Muscle of leg (tissue), 3 donors: ENCODE measurements at regions not wholly inside any gene's neighbourhood (a gene's known extent, or its start where the extent isn't known, plus 50 kb on each side); places are given as distances from the start of the nearest gene placed in this dataset.

Experiments
- DNase-seq: peaks from one replicate; pipeline ENCODE4 v3.0.0; 2013
- H3K27ac ChIP-seq: one replicate; pipeline ENCODE4 v1.5.1; 2013; ENCODE audit warnings: mild to moderate bottlenecking, low read length, control low read depth
- H3K27me3 ChIP-seq: one replicate; pipeline ENCODE4 v1.6.1; 2013; ENCODE audit warnings: low read length; ENCODE audit not compliant: control insufficient read depth, insufficient read depth
- H3K36me3 ChIP-seq: one replicate; pipeline ENCODE4 v1.6.1; 2013; ENCODE audit warnings: low read length; ENCODE audit not compliant: control insufficient read depth, insufficient read depth
- H3K4me1 ChIP-seq: one replicate; pipeline ENCODE4 v1.6.1; 2013; ENCODE audit warnings: low read length; ENCODE audit not compliant: control insufficient read depth, insufficient read depth
- H3K4me3 ChIP-seq: one replicate; pipeline ENCODE4 v1.5.1; 2013; ENCODE audit warnings: low read length, control low read depth
- H3K9me3 ChIP-seq: replicated peaks from 2 replicates; pipeline ENCODE4 v1.6.1; 2013; ENCODE audit warnings: low read depth, low read length; ENCODE audit not compliant: control insufficient read depth
- WGBS: methylation state at CpG from one replicate; pipeline ENCODE4 v1.1.5; 2013; ENCODE audit warnings: missing lambda C conversion rate; ENCODE audit not compliant: insufficient coverage; 5-methylcytosine and 5-hydroxymethylcytosine counted together

DNA sequence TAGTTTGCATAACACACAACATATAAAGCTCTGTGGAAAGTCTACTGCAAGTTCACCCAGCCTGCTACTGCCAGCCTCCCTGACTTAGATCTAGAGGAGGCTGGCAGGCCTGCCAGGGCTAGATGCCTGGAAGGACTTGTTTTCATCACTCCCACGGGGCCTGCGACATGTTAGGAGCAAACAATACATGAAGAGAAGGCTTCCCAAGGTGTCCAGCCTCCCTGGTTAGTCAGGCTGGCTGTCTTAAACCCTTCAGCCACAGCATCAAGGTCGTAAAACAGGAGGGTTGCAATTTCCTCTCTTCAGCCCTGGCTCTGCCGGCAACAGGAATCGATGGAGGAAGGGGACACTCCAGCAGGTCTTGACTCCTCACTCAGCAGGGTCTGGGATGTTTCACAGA is 104.5 kb downstream of the NGF start:
- no peak overlapping the region for H3K27ac ChIP-seq
- H3K36me3 ChIP-seq: no peaks in the 10 kb centered on the region
- no peaks in the 10 kb centered on the region for H3K4me1 ChIP-seq
- no peaks in the 10 kb centered on the region for H3K9me3 ChIP-seq
- DNase-seq: no peak
- no peaks in the 10 kb centered on the region for H3K27me3 ChIP-seq
- WGBS: 20% methylated on average over 3 of the region's 5 CpGs
- H3K4me3 ChIP-seq: no peak overlapping the region

- no CpG with 5 or more reads among the region's 3 CpGs for WGBS
- DNase-seq: no peak
- Histone ChIP-seq H3K27me3 (no peaks in the 10 kb centered on the region), H3K4me1 (no peaks in the 10 kb centered on the region), H3K27ac (no peak overlapping the region), H3K36me3 (no peaks in the 10 kb centered on the region), H3K9me3 (no peaks in the 10 kb centered on the region), H3K4me3 (no peak overlapping the region)
These were observed 107.8 kb downstream of the NGF start for GRCh38 chr1:115230281-115230680.

- no CpG with 5 or more reads among the region's 1 CpG for WGBS
- Histone ChIP-seq H3K4me1 (no peaks in the 10 kb centered on the region), H3K36me3 (no peaks in the 10 kb centered on the region), H3K27ac (no peak overlapping the region), H3K27me3 (no peaks in the 10 kb centered on the region), H3K9me3 (no peaks in the 10 kb centered on the region), H3K4me3 (no peak overlapping the region)
- DNase-seq: no peak
These were observed 109.0 kb downstream of the NGF start for GRCh38 chr1:115229016-115229415.

DNA sequence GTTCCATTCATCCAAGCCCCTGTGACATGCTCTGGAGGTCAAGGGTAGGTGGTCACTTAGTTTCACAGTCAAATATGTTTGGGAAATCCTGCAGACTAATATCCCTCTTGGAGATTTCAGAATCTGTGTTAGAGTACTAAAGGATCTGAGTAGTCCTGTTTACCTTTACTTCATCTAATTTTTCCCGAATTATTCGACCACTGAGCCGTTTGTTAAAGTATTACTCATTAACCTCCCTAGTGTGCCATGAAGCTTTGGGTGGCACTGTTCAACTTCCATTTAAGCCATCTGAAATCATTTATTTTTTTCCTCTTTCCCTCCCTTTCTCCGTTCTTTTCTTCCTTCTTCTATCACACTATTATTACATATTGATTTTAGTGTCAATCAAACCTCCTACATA is 109.9 kb downstream of the NGF start:
- Histone ChIP-seq H3K9me3 (no peaks in the 10 kb centered on the region), H3K36me3 (no peaks in the 10 kb centered on the region), H3K27me3 (no peaks in the 10 kb centered on the region), H3K4me3 (no peak overlapping the region), H3K27ac (no peak overlapping the region), H3K4me1 (no peaks in the 10 kb centered on the region)
- WGBS: 91% methylated on average over 3 of the region's 4 CpGs
- no peak for DNase-seq

- H3K27ac ChIP-seq: no peak overlapping the region
- DNase-seq: no peak
- no peaks in the 10 kb centered on the region for H3K27me3 ChIP-seq
- 89% methylated on average over 8 of the region's 8 CpGs for WGBS
- H3K4me3 ChIP-seq: no peak overlapping the region
- no peaks in the 10 kb centered on the region for H3K36me3 ChIP-seq
- H3K4me1 ChIP-seq: no peaks in the 10 kb centered on the region
- no peaks in the 10 kb centered on the region for H3K9me3 ChIP-seq
These were observed 110.5 kb downstream of the NGF start for GRCh38 chr1:115227346-115228082.

- H3K4me1 ChIP-seq: no peaks in the 10 kb centered on the region
- DNase-seq: no peak
- no peak overlapping the region for H3K27ac ChIP-seq
- H3K9me3 ChIP-seq: no peaks in the 10 kb centered on the region
- no peak overlapping the region for H3K4me3 ChIP-seq
- H3K27me3 ChIP-seq: no peaks in the 10 kb centered on the region
- no peaks in the 10 kb centered on the region for H3K36me3 ChIP-seq
- 74% methylated on average over 9 of the region's 11 CpGs for WGBS
These were observed 111.9 kb downstream of the NGF start for GRCh38 chr1:115225993-115226685.

GRCh38 chr1:115224636-115225035 is 113.4 kb downstream of the NGF start:
- no peaks in the 10 kb centered on the region for H3K36me3 ChIP-seq
- WGBS: 75% methylated on average over 1 of the region's 2 CpGs
- no peaks in the 10 kb centered on the region for H3K27me3 ChIP-seq
- no peaks in the 10 kb centered on the region for H3K4me1 ChIP-seq
- H3K27ac ChIP-seq: no peak overlapping the region
- no peaks in the 10 kb centered on the region for H3K9me3 ChIP-seq
- no peak for DNase-seq
- H3K4me3 ChIP-seq: no peak overlapping the region

DNA sequence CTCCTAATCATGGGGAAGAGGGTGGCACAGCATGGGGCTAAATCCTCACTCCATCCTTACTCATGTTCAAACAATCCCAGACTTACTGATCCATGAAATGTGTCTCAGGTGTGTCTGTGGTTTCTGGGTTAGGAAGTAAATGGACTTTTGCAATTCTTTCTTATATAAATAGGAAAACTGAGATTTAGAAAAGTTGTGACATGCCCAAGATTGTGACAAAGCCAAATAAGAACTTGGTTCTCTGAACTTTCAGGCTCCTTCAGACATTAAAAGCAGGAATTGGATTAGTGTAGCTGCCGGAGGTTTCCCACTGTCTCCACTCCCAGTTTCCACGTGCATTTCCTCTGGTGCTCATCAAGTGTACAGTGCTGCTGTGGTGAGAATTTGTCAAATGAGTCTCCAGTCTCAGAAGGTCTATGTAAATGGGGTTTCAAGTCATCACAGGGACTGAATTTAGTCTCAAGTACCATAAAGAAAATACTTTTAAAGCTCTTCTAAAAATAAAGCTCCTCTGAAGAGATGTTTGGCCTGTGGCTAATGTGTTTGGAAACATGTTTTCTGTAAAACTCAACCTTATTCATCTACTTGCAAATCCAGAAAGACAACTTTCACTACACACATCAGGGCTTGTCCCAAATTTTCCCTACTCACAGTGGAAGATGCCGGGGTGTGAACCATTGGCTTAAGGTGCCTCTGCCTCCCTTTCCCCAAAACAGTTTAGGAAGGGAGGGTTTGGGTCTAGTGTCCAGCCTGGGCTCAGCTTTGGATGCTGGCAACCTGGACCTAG is 115.2 kb downstream of the NGF start:
- Histone ChIP-seq H3K9me3 (no peaks in the 10 kb centered on the region), H3K4me3 (no peak overlapping the region), H3K36me3 (no peaks in the 10 kb centered on the region), H3K27me3 (no peaks in the 10 kb centered on the region), H3K27ac (no peak overlapping the region), H3K4me1 (no peaks in the 10 kb centered on the region)
- DNase-seq: no peak
- WGBS: no CpG with 5 or more reads among the region's 3 CpGs

DNA sequence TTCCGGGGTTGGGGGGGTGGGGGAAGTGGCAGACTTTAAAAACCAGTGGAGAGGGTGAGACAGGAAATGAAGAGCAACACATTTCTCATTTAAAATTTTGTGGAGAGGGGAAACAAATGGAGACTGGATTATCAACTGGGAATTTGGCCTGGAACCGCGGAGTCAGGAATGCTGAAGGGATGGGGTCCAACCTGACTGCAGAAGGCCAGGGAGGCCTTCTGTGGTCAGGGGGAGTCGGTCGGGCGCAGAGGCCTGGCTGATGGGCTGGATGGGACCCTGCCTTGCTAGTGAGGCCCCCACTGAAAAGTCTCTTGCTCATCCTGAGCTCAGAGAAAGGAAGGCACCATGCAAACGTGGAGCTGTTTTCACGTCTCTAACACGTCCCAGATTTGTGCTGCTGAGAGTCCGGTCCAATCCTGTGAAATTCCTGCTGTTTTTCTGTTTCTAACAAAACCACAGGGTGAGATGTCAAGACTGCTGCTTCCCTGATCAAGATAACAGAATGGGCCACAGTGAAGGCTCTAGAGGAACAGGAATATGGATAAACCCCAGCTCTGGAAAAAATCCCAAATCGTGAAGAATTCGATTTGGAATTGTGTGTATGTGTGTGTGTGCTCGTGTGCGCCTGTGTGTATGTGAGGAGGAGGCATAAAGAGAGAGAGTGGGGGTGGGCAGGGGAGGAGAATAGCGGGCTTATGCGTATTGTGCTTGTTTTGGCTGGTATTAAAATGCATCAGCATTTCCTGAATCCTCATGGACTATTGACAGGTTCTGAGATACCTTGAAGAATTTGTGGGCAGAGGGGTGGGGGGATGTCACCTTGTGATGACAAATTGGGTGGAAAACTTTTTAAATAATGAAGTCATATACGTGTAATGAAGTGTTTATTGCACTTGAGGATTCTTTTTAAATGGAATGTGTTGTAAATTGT is 117.4 kb downstream of the NGF start:
- no peak for DNase-seq
- Histone ChIP-seq H3K36me3 (no peaks in the 10 kb centered on the region), H3K27me3 (no peaks in the 10 kb centered on the region), H3K4me3 (no peak overlapping the region), H3K9me3 (no peaks in the 10 kb centered on the region), H3K27ac (no peak overlapping the region), H3K4me1 (no peaks in the 10 kb centered on the region)
- WGBS: 65% methylated on average over 16 of the region's 17 CpGs
